HCT116 (cell line): ENCODE measurements at regions not wholly inside any gene's neighbourhood (a gene's known extent, or its start where the extent isn't known, plus 50 kb on each side); places are given as distances from the start of the nearest gene placed in this dataset.

Experiments
- EZH2 ChIP-seq: fragments of 200-600 bp; sonication (generic); IDR thresholded peaks from 2 replicates; pipeline ENCODE4 v1.6.1; 2017; ENCODE audit warnings: antibody characterized with exemption, mixed run types
- SIN3A ChIP-seq: IDR thresholded peaks from 2 replicates; pipeline ENCODE4 v1.6.1; 2012; ENCODE audit warnings: low read depth

DNA sequence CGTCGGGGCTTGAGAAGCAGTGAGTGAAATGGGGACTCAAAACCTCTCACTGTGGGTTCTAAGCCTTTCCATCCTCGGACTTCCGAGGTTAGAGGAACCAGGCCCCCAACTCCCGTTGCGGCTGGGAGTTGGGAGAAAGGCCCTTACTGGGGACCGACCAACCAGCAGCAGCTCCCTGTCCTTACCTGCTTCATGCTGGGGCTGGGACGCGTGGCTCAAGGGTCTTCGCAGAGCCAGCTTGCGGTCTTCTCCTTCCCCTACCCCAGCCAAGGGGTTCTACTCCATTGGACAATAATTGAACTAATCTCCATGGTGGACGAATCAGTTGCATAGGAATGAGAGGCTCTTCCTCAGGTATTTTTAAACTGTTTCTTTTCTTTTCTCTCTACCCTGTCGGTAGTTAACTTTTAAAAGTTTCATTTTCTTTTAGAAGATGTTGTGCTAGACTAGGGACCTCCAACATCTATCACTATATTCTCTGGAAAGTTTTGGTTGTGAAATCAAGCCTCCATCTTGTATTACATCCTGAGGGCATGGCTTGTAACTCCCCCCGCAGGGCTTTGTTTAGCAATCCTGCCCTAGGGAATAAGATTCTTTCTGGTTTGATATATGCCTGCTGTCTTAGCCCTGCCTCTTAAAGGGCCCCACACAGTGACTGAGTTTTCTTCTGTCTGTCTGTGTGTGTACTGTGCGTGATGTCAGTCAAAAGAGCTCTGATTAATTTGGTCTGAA is 1027.1 kb upstream of the PCDH9 start:
- TF ChIP-seq EZH2 (no peak), SIN3A (no peak)
